H9 (cell line): ENCODE measurements at regions not wholly inside any gene's neighbourhood (a gene's known extent, or its start where the extent isn't known, plus 50 kb on each side); places are given as distances from the start of the nearest gene placed in this dataset.

Experiments
- DNase-seq: peaks from one replicate; pipeline ENCODE4 v3.0.0-alpha.2; 2017
- H2AFZ ChIP-seq: one replicate; pipeline ENCODE4 v1.6.1; 2013; ENCODE audit warnings: mild to moderate bottlenecking, low read length, control low read depth, moderate library complexity
- H2AK5ac ChIP-seq: 2 replicates; pipeline ENCODE4 v1.6.1; 2013; ENCODE audit warnings: low read length, control low read depth, mixed read lengths; ENCODE audit not compliant: insufficient read length
- H2BK120ac ChIP-seq: one replicate; pipeline ENCODE4 v1.6.1; 2013; ENCODE audit warnings: low read depth, mild to moderate bottlenecking, low read length, control low read depth, inconsistent platforms; ENCODE audit not compliant: poor library complexity, severe bottlenecking
- H2BK12ac ChIP-seq: 2 replicates; pipeline ENCODE4 v1.6.1; 2013; ENCODE audit warnings: low read length, control low read depth, mixed read lengths, low read depth; ENCODE audit not compliant: insufficient read length
- H2BK15ac ChIP-seq: 2 replicates; pipeline ENCODE4 v1.6.1; 2013; ENCODE audit warnings: low read depth, low read length, control low read depth
- H2BK20ac ChIP-seq: one replicate; pipeline ENCODE4 v1.6.1; 2013; ENCODE audit warnings: low read depth, mild to moderate bottlenecking, low read length, control low read depth, inconsistent platforms; ENCODE audit not compliant: poor library complexity, severe bottlenecking
- H2BK5ac ChIP-seq: 2 replicates; pipeline ENCODE4 v1.6.1; 2013; ENCODE audit warnings: low read length, control low read depth, mixed read lengths; ENCODE audit not compliant: insufficient read length
- H3K14ac ChIP-seq: 2 replicates; pipeline ENCODE4 v1.6.1; 2013; ENCODE audit warnings: low read length, control low read depth; ENCODE audit not compliant: insufficient read depth
- H3K18ac ChIP-seq: 2 replicates; pipeline ENCODE4 v1.6.1; 2013; ENCODE audit warnings: low read depth, mild to moderate bottlenecking, mixed read lengths, low read length, control low read depth; ENCODE audit not compliant: insufficient read length
- H3K23ac ChIP-seq: 2 replicates; pipeline ENCODE4 v1.6.1; 2013; ENCODE audit warnings: low read length, control low read depth, mixed read lengths, low read depth; ENCODE audit not compliant: insufficient read length
- H3K23me2 ChIP-seq: 2 replicates; pipeline ENCODE4 v1.6.1; 2013; ENCODE audit warnings: low read depth, mild to moderate bottlenecking, mixed read lengths, low read length, control low read depth; ENCODE audit not compliant: insufficient read length, poor library complexity, severe bottlenecking
- H3K27ac ChIP-seq: 2 replicates; pipeline ENCODE4 v1.5.1; 2013; ENCODE audit warnings: low read length, control low read depth, mixed read lengths, low read depth; ENCODE audit not compliant: insufficient read length
- H3K27me3 ChIP-seq: 2 replicates; pipeline ENCODE4 v1.6.1; 2013; ENCODE audit warnings: low read length, control low read depth, inconsistent platforms; ENCODE audit not compliant: insufficient read depth
- H3K4ac ChIP-seq: 2 replicates; pipeline ENCODE4 v1.6.1; 2013; ENCODE audit warnings: low read depth, mild to moderate bottlenecking, control low read depth, inconsistent platforms, low read length, moderate library complexity
- H3K4me1 ChIP-seq: 2 replicates; pipeline ENCODE4 v1.6.1; 2013; ENCODE audit warnings: low read length, control low read depth, inconsistent platforms; ENCODE audit not compliant: insufficient read depth
- H3K4me2 ChIP-seq: 2 replicates; pipeline ENCODE4 v1.6.1; 2013; ENCODE audit warnings: low read length, control low read depth, mixed read lengths; ENCODE audit not compliant: insufficient read length, insufficient read depth
- H3K56ac ChIP-seq: 2 replicates; pipeline ENCODE4 v1.6.1; 2013; ENCODE audit warnings: low read depth, mild to moderate bottlenecking, mixed read lengths, low read length, control low read depth; ENCODE audit not compliant: insufficient read length
- H3K79me1 ChIP-seq: 2 replicates; pipeline ENCODE4 v1.6.1; 2013; ENCODE audit warnings: low read depth, mild to moderate bottlenecking, moderate library complexity, low read length, control low read depth, inconsistent platforms; ENCODE audit not compliant: insufficient read depth, poor library complexity, severe bottlenecking
- H3K79me2 ChIP-seq: 2 replicates; pipeline ENCODE4 v1.6.1; 2013; ENCODE audit warnings: low read length, control low read depth, inconsistent platforms; ENCODE audit not compliant: insufficient read depth
- H3K9ac ChIP-seq: 2 replicates; pipeline ENCODE4 v1.6.1; 2013; ENCODE audit warnings: low read length, control low read depth, mixed read lengths; ENCODE audit not compliant: insufficient read length; ENCODE audit errors: extremely low read depth
- H3K9me3 ChIP-seq: one replicate; pipeline ENCODE4 v1.6.1; 2013; ENCODE audit warnings: low read depth, low read length, inconsistent platforms; ENCODE audit not compliant: control insufficient read depth
- H3T11ph ChIP-seq: one replicate; pipeline ENCODE4 v1.6.1; 2013; ENCODE audit warnings: mild to moderate bottlenecking, low read length, control low read depth, inconsistent platforms
- H4K20me1 ChIP-seq: one replicate; pipeline ENCODE4 v1.6.1; 2013; ENCODE audit not compliant: control insufficient read depth, insufficient read length, insufficient read depth
- H4K5ac ChIP-seq: 2 replicates; pipeline ENCODE4 v1.6.1; 2013; ENCODE audit warnings: low read depth, mild to moderate bottlenecking, mixed read lengths, low read length, control low read depth; ENCODE audit not compliant: insufficient read length
- H4K8ac ChIP-seq: replicated peaks from 2 replicates; pipeline ENCODE4 v1.6.1; 2013; ENCODE audit warnings: low read length, control low read depth, mixed read lengths, low read depth; ENCODE audit not compliant: insufficient read length
- H4K91ac ChIP-seq: 2 replicates; pipeline ENCODE4 v1.6.1; 2013; ENCODE audit warnings: low read depth, mild to moderate bottlenecking, moderate library complexity, mixed read lengths, low read length, control low read depth; ENCODE audit not compliant: insufficient read length
- H3K27ac Mint-ChIP-seq, 3 experiments: 2 replicates in 2 of 3; 3 replicates in 1 of 3; pipeline ENCODE4 v1.8.0; 2020 to 2021; ENCODE audit warnings: mixed read lengths in 3 of 3, mild to moderate bottlenecking in 1 of 3, moderate library complexity in 1 of 3
- H3K27me3 Mint-ChIP-seq: 2 replicates; pipeline ENCODE4 v1.8.0; 2021; ENCODE audit warnings: low read depth, mild to moderate bottlenecking, moderate library complexity, mixed read lengths
- H3K36me3 Mint-ChIP-seq, 3 experiments: 2 replicates in 2 of 3; 3 replicates in 1 of 3; pipeline ENCODE4 v1.8.0; 2020 to 2021; ENCODE audit warnings: low read depth in 3 of 3, mixed read lengths in 3 of 3; ENCODE audit not compliant: insufficient read depth in 1 of 3
- H3K4me1 Mint-ChIP-seq, 2 experiments: 2 replicates each; pipeline ENCODE4 v1.8.0; 2020; ENCODE audit warnings: mixed read lengths in 2 of 2
- H3K4me3 Mint-ChIP-seq, 2 experiments: 2 replicates in 1 of 2; 3 replicates in 1 of 2; pipeline ENCODE4 v1.8.0; 2020 to 2021; ENCODE audit warnings: mild to moderate bottlenecking in 2 of 2, mixed read lengths in 2 of 2, moderate library complexity in 1 of 2
- H3K9me3 Mint-ChIP-seq, 2 experiments: 2 replicates in 1 of 2; 3 replicates in 1 of 2; pipeline ENCODE4 v1.8.0; 2020; ENCODE audit warnings: mild to moderate bottlenecking in 2 of 2, mixed read lengths in 2 of 2, moderate library complexity in 1 of 2
- CTCF ChIP-seq: fragments of 200-600 bp; sonication (generic); conservative IDR thresholded peaks from 3 replicates; pipeline ENCODE4 v1.8.0; 2021; ENCODE audit warnings: antibody characterized with exemption, mild to moderate bottlenecking
- WGBS: extraction: QIAGEN DNeasy Blood & Tissue Kit; methylation state at CpG from one replicate; pipeline ENCODE4 v1.1.7; 2013; ENCODE audit warnings: missing lambda C conversion rate, low lambda C conversion rate, mixed read lengths; ENCODE audit not compliant: insufficient read length; ENCODE audit errors: extremely low coverage; 5-methylcytosine and 5-hydroxymethylcytosine counted together

- H3K4me2 ChIP-seq: no peak overlapping the region
- WGBS: no CpG with 5 or more reads among the region's 2 CpGs
- no peak overlapping the region for H3K56ac ChIP-seq
- no peak overlapping the region for H3K4me3 Mint-ChIP-seq
- H3K79me2 ChIP-seq: no peaks in the 10 kb centered on the region
- no peak overlapping the region for H3K27ac ChIP-seq
- H2BK5ac ChIP-seq: no peak overlapping the region
- no peak overlapping the region for H4K91ac ChIP-seq
- no peaks in the 10 kb centered on the region for H3K4me1 ChIP-seq
- no peak overlapping the region for H4K5ac ChIP-seq
- H4K20me1 ChIP-seq: no peaks in the 10 kb centered on the region
- H3K36me3 Mint-ChIP-seq: peaks cover 0 to 8% (median 2%) of the 10 kb centered on the region in 3 experiments; a peak in 2 of 7 replicates
- no peak overlapping the region for H3K27ac Mint-ChIP-seq
- TF ChIP-seq CTCF: no peak
- no peaks in the 10 kb centered on the region for H3K79me1 ChIP-seq
- no peak overlapping the region for H2AK5ac ChIP-seq
- H3K9me3 ChIP-seq: no peaks in the 10 kb centered on the region
- H3K4me1 Mint-ChIP-seq: no peaks in the 10 kb centered on the region
- no peak overlapping the region for H2BK20ac ChIP-seq
- no peak overlapping the region for H3K14ac ChIP-seq
- H3K27me3 Mint-ChIP-seq: no peaks in the 10 kb centered on the region
- H2BK12ac ChIP-seq: no peak overlapping the region
- H3K9ac ChIP-seq: no peak overlapping the region
- no peak for DNase-seq
- no peak overlapping the region for H3K18ac ChIP-seq
- no peaks in the 10 kb centered on the region for H3K23me2 ChIP-seq
- no peak overlapping the region for H3T11ph ChIP-seq
- H3K23ac ChIP-seq: no peak overlapping the region
- no peak overlapping the region for H4K8ac ChIP-seq
- no peak overlapping the region for H2BK15ac ChIP-seq
- no peak overlapping the region for H2AFZ ChIP-seq
- H3K27me3 ChIP-seq: no peaks in the 10 kb centered on the region
- no peak overlapping the region for H3K4ac ChIP-seq
- no peak overlapping the region for H2BK120ac ChIP-seq
- peaks cover 6 to 7% of the 10 kb centered on the region in 2 experiments for H3K9me3 Mint-ChIP-seq
These were observed 211.8 kb upstream of the DSEL start for GRCh38 chr18:67728364-67728763.
